H9 (cell line): ENCODE measurements at regions not wholly inside any gene's neighbourhood (a gene's known extent, or its start where the extent isn't known, plus 50 kb on each side); places are given as distances from the start of the nearest gene placed in this dataset.

Experiments used
- DNase-seq: peaks from one replicate; pipeline ENCODE4 v3.0.0-alpha.2; 2017
- H2AFZ ChIP-seq: one replicate; pipeline ENCODE4 v1.6.1; 2013; ENCODE audit warnings: mild to moderate bottlenecking, low read length, control low read depth, moderate library complexity
- H2AK5ac ChIP-seq: 2 replicates; pipeline ENCODE4 v1.6.1; 2013; ENCODE audit warnings: low read length, control low read depth, mixed read lengths; ENCODE audit not compliant: insufficient read length
- H2BK120ac ChIP-seq: one replicate; pipeline ENCODE4 v1.6.1; 2013; ENCODE audit warnings: low read depth, mild to moderate bottlenecking, low read length, control low read depth, inconsistent platforms; ENCODE audit not compliant: poor library complexity, severe bottlenecking
- H2BK12ac ChIP-seq: 2 replicates; pipeline ENCODE4 v1.6.1; 2013; ENCODE audit warnings: low read length, control low read depth, mixed read lengths, low read depth; ENCODE audit not compliant: insufficient read length
- H2BK15ac ChIP-seq: 2 replicates; pipeline ENCODE4 v1.6.1; 2013; ENCODE audit warnings: low read depth, low read length, control low read depth
- H2BK20ac ChIP-seq: one replicate; pipeline ENCODE4 v1.6.1; 2013; ENCODE audit warnings: low read depth, mild to moderate bottlenecking, low read length, control low read depth, inconsistent platforms; ENCODE audit not compliant: poor library complexity, severe bottlenecking
- H2BK5ac ChIP-seq: 2 replicates; pipeline ENCODE4 v1.6.1; 2013; ENCODE audit warnings: low read length, control low read depth, mixed read lengths; ENCODE audit not compliant: insufficient read length
- H3K14ac ChIP-seq: 2 replicates; pipeline ENCODE4 v1.6.1; 2013; ENCODE audit warnings: low read length, control low read depth; ENCODE audit not compliant: insufficient read depth
- H3K18ac ChIP-seq: 2 replicates; pipeline ENCODE4 v1.6.1; 2013; ENCODE audit warnings: low read depth, mild to moderate bottlenecking, mixed read lengths, low read length, control low read depth; ENCODE audit not compliant: insufficient read length
- H3K23ac ChIP-seq: 2 replicates; pipeline ENCODE4 v1.6.1; 2013; ENCODE audit warnings: low read length, control low read depth, mixed read lengths, low read depth; ENCODE audit not compliant: insufficient read length
- H3K23me2 ChIP-seq: 2 replicates; pipeline ENCODE4 v1.6.1; 2013; ENCODE audit warnings: low read depth, mild to moderate bottlenecking, mixed read lengths, low read length, control low read depth; ENCODE audit not compliant: insufficient read length, poor library complexity, severe bottlenecking
- H3K27ac ChIP-seq: 2 replicates; pipeline ENCODE4 v1.5.1; 2013; ENCODE audit warnings: low read length, control low read depth, mixed read lengths, low read depth; ENCODE audit not compliant: insufficient read length
- H3K27me3 ChIP-seq: 2 replicates; pipeline ENCODE4 v1.6.1; 2013; ENCODE audit warnings: low read length, control low read depth, inconsistent platforms; ENCODE audit not compliant: insufficient read depth
- H3K4ac ChIP-seq: 2 replicates; pipeline ENCODE4 v1.6.1; 2013; ENCODE audit warnings: low read depth, mild to moderate bottlenecking, control low read depth, inconsistent platforms, low read length, moderate library complexity
- H3K4me1 ChIP-seq: 2 replicates; pipeline ENCODE4 v1.6.1; 2013; ENCODE audit warnings: low read length, control low read depth, inconsistent platforms; ENCODE audit not compliant: insufficient read depth
- H3K4me2 ChIP-seq: 2 replicates; pipeline ENCODE4 v1.6.1; 2013; ENCODE audit warnings: low read length, control low read depth, mixed read lengths; ENCODE audit not compliant: insufficient read length, insufficient read depth
- H3K56ac ChIP-seq: 2 replicates; pipeline ENCODE4 v1.6.1; 2013; ENCODE audit warnings: low read depth, mild to moderate bottlenecking, mixed read lengths, low read length, control low read depth; ENCODE audit not compliant: insufficient read length
- H3K79me1 ChIP-seq: 2 replicates; pipeline ENCODE4 v1.6.1; 2013; ENCODE audit warnings: low read depth, mild to moderate bottlenecking, moderate library complexity, low read length, control low read depth, inconsistent platforms; ENCODE audit not compliant: insufficient read depth, poor library complexity, severe bottlenecking
- H3K79me2 ChIP-seq: 2 replicates; pipeline ENCODE4 v1.6.1; 2013; ENCODE audit warnings: low read length, control low read depth, inconsistent platforms; ENCODE audit not compliant: insufficient read depth
- H3K9ac ChIP-seq: 2 replicates; pipeline ENCODE4 v1.6.1; 2013; ENCODE audit warnings: low read length, control low read depth, mixed read lengths; ENCODE audit not compliant: insufficient read length; ENCODE audit errors: extremely low read depth
- H3K9me3 ChIP-seq: one replicate; pipeline ENCODE4 v1.6.1; 2013; ENCODE audit warnings: low read depth, low read length, inconsistent platforms; ENCODE audit not compliant: control insufficient read depth
- H3T11ph ChIP-seq: one replicate; pipeline ENCODE4 v1.6.1; 2013; ENCODE audit warnings: mild to moderate bottlenecking, low read length, control low read depth, inconsistent platforms
- H4K20me1 ChIP-seq: one replicate; pipeline ENCODE4 v1.6.1; 2013; ENCODE audit not compliant: control insufficient read depth, insufficient read length, insufficient read depth
- H4K5ac ChIP-seq: 2 replicates; pipeline ENCODE4 v1.6.1; 2013; ENCODE audit warnings: low read depth, mild to moderate bottlenecking, mixed read lengths, low read length, control low read depth; ENCODE audit not compliant: insufficient read length
- H4K8ac ChIP-seq: replicated peaks from 2 replicates; pipeline ENCODE4 v1.6.1; 2013; ENCODE audit warnings: low read length, control low read depth, mixed read lengths, low read depth; ENCODE audit not compliant: insufficient read length
- H4K91ac ChIP-seq: 2 replicates; pipeline ENCODE4 v1.6.1; 2013; ENCODE audit warnings: low read depth, mild to moderate bottlenecking, moderate library complexity, mixed read lengths, low read length, control low read depth; ENCODE audit not compliant: insufficient read length
- H3K27ac Mint-ChIP-seq, 3 experiments: 2 replicates in 2 of 3; 3 replicates in 1 of 3; pipeline ENCODE4 v1.8.0; 2020 to 2021; ENCODE audit warnings: mixed read lengths in 3 of 3, mild to moderate bottlenecking in 1 of 3, moderate library complexity in 1 of 3
- H3K27me3 Mint-ChIP-seq: 2 replicates; pipeline ENCODE4 v1.8.0; 2021; ENCODE audit warnings: low read depth, mild to moderate bottlenecking, moderate library complexity, mixed read lengths
- H3K36me3 Mint-ChIP-seq, 3 experiments: 2 replicates in 2 of 3; 3 replicates in 1 of 3; pipeline ENCODE4 v1.8.0; 2020 to 2021; ENCODE audit warnings: low read depth in 3 of 3, mixed read lengths in 3 of 3; ENCODE audit not compliant: insufficient read depth in 1 of 3
- H3K4me1 Mint-ChIP-seq, 2 experiments: 2 replicates each; pipeline ENCODE4 v1.8.0; 2020; ENCODE audit warnings: mixed read lengths in 2 of 2
- H3K4me3 Mint-ChIP-seq, 2 experiments: 2 replicates in 1 of 2; 3 replicates in 1 of 2; pipeline ENCODE4 v1.8.0; 2020 to 2021; ENCODE audit warnings: mild to moderate bottlenecking in 2 of 2, mixed read lengths in 2 of 2, moderate library complexity in 1 of 2
- H3K9me3 Mint-ChIP-seq, 2 experiments: 2 replicates in 1 of 2; 3 replicates in 1 of 2; pipeline ENCODE4 v1.8.0; 2020; ENCODE audit warnings: mild to moderate bottlenecking in 2 of 2, mixed read lengths in 2 of 2, moderate library complexity in 1 of 2
- CTCF ChIP-seq: fragments of 200-600 bp; sonication (generic); conservative IDR thresholded peaks from 3 replicates; pipeline ENCODE4 v1.8.0; 2021; ENCODE audit warnings: antibody characterized with exemption, mild to moderate bottlenecking
- WGBS: extraction: QIAGEN DNeasy Blood & Tissue Kit; methylation state at CpG from one replicate; pipeline ENCODE4 v1.1.7; 2013; ENCODE audit warnings: missing lambda C conversion rate, low lambda C conversion rate, mixed read lengths; ENCODE audit not compliant: insufficient read length; ENCODE audit errors: extremely low coverage; 5-methylcytosine and 5-hydroxymethylcytosine counted together

- no peak overlapping the region for H3K27ac Mint-ChIP-seq
Observed at GRCh38 chr15:26438316-26438715, 334.6 kb downstream of the GABRB3 start.

More at GRCh38 chr15:26438316-26438715, 334.6 kb downstream of the GABRB3 start:
- Histone ChIP-seq H3K4me1 (no peaks in the 10 kb centered on the region), H3K27me3 (no peaks in the 10 kb centered on the region; the same call in 1 of the 2 replicates), H2AFZ (no peak overlapping the region), H3K4me2 (no peak overlapping the region), H3K79me2 (no peaks in the 10 kb centered on the region), H2BK5ac (no peak overlapping the region), H3K27ac (no peak overlapping the region), H2BK20ac (no peak overlapping the region), H3K79me1 (no peaks in the 10 kb centered on the region), H3T11ph (no peak overlapping the region), H2BK12ac (no peak overlapping the region), H3K9me3 (no peaks in the 10 kb centered on the region), H3K23me2 (no peaks in the 10 kb centered on the region), H3K18ac (no peak overlapping the region), H3K9ac (no peak overlapping the region), H4K5ac (no peak overlapping the region), H3K23ac (no peak overlapping the region), H3K4ac (no peak overlapping the region), H3K56ac (no peak overlapping the region), H2BK120ac (no peak overlapping the region), H4K8ac (no peak overlapping the region), H3K14ac (no peak overlapping the region), H2BK15ac (no peak overlapping the region), H4K20me1 (no peaks in the 10 kb centered on the region), H4K91ac (no peak overlapping the region), H2AK5ac (no peak overlapping the region)
- WGBS, result no CpG with 5 or more reads among the region's 4 CpGs
- H3K4me3 Mint-ChIP-seq, result no peak overlapping the region
- H3K27me3 Mint-ChIP-seq, result no peaks in the 10 kb centered on the region; the same call in 1 of the 2 replicates
- no peak for TF ChIP-seq CTCF
- no peaks in the 10 kb centered on the region for H3K36me3 Mint-ChIP-seq
- H3K9me3 Mint-ChIP-seq, result peaks cover 0 to 3% of the 10 kb centered on the region in 2 experiments; a peak in 1 of 5 replicates
- H3K4me1 Mint-ChIP-seq, result peaks cover 0 to 10% of the 10 kb centered on the region in 2 experiments; a peak in 2 of 4 replicates
- no peak for DNase-seq
